ENCODE measurements at regions not wholly inside any gene's neighbourhood (a gene's known extent, or its start where the extent isn't known, plus 50 kb on each side); places are given as distances from the start of the nearest gene placed in this dataset.

- no peak for TF ChIP-seq POLR2A (IDR thresholded peaks at IDR 0.05)
- TF ChIP-seq, protein P1, sequence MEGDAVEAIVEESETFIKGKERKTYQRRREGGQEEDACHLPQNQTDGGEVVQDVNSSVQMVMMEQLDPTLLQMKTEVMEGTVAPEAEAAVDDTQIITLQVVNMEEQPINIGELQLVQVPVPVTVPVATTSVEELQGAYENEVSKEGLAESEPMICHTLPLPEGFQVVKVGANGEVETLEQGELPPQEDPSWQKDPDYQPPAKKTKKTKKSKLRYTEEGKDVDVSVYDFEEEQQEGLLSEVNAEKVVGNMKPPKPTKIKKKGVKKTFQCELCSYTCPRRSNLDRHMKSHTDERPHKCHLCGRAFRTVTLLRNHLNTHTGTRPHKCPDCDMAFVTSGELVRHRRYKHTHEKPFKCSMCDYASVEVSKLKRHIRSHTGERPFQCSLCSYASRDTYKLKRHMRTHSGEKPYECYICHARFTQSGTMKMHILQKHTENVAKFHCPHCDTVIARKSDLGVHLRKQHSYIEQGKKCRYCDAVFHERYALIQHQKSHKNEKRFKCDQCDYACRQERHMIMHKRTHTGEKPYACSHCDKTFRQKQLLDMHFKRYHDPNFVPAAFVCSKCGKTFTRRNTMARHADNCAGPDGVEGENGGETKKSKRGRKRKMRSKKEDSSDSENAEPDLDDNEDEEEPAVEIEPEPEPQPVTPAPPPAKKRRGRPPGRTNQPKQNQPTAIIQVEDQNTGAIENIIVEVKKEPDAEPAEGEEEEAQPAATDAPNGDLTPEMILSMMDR (IDR thresholded peaks at IDR 0.05), result no peak
Observed at GRCh38 chr2:133829450-133830020, 261.3 kb upstream of the NCKAP5 start.

Data from right lobe of liver (tissue), 4 donors.